Fibroblast of skin of abdomen (primary cell): ENCODE measurements at regions not wholly inside any gene's neighbourhood (a gene's known extent, or its start where the extent isn't known, plus 50 kb on each side); places are given as distances from the start of the nearest gene placed in this dataset.
"Not testable (repeated sequence)": the region's sequence is repeated elsewhere in the genome, so short reads cannot be mapped to it uniquely, and the experiment has no call there.

Experiments
- DNase-seq: peaks from one replicate; pipeline ENCODE4 v3.0.0-alpha.2; 2013

DNA sequence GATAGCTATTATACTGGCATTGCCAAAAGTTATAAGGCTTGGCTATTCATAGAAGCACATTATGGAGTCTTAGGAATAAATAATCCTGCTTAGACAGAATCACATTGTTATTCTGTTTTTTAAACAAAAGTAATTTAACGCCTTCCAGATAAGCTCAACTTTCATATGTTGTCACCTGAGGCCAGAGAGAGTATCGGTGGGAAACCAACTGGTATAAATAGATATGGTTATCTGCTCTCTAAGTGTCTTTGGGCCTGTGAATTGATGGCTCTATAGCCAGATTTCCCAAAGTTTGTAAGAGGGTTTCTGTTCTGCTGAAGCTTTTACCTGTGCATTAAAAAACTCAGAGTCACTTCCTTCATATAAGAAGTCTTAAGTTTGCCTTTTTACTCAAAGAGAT, 1449.4 kb downstream of the CDH11 start:
- DNase-seq: no peak

DNA sequence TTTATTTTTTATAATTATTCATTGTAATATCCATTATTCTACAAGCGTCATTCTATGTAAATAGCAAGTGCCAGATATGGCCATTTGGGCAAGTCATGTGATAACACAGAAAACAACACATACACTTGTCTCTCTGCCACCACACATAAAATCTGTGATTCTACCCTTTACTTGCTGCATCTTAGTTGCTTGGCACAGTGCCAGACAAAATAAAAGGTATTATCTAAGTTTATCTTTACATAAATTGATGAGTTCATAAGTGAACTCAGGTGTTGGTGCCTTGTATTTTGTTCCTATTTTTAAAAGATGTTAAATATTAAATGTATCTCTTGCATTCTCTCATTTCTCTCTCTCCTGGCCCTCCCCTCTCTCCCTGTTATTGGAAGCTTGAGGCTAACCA, 1458.7 kb downstream of the CDH11 start:
- DNase-seq: no peak

- DNase-seq: no peak
Observed at GRCh38 chr16:63655846-63656245, 1466.0 kb downstream of the CDH11 start.

DNA sequence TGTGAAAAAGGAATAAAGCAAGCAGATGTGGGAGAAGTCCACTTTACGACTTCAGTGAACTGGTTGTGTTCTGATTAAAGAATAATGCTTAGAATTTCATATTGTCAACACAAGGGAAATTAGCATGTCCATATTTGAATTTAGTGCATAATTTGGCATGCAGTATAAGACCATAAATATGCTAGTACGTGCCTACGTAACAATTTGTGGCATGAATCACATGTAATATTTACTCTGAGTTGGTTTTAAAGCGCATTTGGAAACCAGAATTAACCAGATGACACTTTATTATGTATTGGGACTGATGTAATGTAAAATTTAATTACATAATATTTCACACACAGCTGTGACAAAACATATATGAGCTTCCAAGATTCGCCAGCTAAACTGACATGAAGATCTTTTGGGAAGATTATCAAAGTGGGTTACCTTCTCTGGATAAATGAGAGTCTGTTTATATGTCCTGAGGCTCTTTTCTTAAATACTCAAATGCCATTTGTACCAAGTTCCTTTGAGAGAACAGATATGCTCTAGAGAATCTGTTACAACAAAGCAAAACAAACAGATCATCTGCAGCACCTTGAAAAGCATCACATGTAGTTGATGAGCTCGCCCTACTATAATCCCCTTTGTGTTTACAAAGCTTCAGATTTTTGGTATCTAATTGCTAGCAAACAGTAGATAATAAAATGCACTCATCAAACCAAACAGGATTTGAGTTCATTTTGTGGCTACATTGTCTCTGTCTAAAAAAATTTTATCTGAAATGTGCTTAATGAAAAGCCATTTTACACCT, 1468.6 kb downstream of the CDH11 start:
- DNase-seq: peak; percentile 55

DNA sequence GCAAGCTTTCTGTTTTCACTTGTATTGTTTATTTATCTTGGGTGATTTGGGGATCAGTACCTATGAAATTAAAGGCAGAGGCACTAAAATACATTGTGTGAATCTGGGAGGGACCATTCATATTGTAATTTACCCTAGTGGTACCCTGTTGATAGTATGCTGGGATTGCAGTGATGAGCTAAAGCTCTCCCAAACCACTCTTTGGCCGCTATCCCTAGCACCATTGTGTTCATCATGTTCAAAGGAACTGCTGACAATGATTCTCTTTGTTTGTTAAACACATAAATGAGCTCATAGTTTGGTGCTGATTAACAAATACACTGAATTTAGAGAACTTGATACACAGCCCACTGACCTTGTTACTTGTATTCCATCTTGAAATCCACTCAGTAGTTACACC, 1469.8 kb downstream of the CDH11 start:
- DNase-seq: no peak

GRCh38 chr16:63650550-63650949, 1471.3 kb downstream of the CDH11 start:
- no peak for DNase-seq

DNA sequence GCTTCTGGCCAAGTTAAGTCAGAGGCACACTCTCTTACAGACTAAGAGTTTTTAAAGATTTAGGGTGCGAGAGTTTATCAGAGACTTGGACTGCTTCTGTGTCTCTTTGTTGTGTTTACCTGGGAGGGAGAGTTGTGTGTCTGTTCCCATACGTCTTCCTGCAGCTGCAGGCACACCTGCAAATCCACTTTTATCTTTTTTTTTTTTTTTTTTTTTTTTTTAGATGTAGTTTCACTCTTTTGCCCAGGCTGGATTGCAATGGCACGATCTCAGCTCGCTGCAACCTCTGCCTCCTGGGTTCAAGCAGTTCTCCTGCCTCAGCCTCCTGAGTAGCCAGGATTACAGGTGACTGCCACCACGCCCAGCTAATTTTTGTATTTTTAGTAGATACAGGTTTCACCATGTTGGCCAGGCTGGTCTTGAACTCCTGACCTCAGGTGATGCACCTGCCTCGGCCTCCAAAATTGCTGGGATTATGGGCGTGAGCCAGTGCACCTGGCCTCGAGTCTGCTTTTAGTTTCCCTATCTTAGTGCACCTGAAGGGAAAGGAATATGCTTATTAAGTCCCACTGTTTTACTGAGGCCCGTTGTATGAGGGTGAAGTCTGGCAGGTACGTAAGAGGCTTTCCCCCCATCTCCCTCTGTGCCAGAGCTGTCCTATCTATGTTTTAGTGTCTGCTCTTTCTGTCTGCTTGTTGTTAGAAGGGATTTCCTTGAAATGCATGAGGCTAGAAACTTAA, 1488.0 kb downstream of the CDH11 start:
- not testable (repeated sequence) for DNase-seq

GRCh38 chr16:63629272-63629671, 1492.6 kb downstream of the CDH11 start:
- DNase-seq: no peak

GRCh38 chr16:63628812-63629211, 1493.1 kb downstream of the CDH11 start:
- DNase-seq: no peak

DNA sequence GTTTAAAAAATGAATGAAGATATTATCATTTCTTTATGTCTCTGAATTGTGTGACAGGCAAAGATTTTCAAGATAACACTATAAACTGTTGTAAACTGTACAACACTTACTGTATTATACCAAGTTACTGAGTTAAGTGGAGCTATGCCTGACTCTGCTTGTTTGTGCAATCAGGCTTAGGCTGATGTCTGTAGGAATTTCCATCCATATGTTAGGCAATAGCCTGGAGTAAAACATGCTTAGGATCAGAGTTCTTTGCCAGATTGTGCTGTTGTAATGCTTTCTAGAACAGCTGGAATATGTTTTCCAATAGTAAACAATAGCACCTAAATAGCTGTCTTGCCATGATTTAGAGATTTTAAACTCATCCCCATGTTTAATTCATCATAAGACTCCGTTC, 1496.7 kb downstream of the CDH11 start:
- peak; percentile 2 for DNase-seq

GRCh38 chr16:63623551-63624039, 1498.3 kb downstream of the CDH11 start:
- no peak for DNase-seq

GRCh38 chr16:63618896-63619485, 1502.9 kb downstream of the CDH11 start:
- DNase-seq: no peak

DNA sequence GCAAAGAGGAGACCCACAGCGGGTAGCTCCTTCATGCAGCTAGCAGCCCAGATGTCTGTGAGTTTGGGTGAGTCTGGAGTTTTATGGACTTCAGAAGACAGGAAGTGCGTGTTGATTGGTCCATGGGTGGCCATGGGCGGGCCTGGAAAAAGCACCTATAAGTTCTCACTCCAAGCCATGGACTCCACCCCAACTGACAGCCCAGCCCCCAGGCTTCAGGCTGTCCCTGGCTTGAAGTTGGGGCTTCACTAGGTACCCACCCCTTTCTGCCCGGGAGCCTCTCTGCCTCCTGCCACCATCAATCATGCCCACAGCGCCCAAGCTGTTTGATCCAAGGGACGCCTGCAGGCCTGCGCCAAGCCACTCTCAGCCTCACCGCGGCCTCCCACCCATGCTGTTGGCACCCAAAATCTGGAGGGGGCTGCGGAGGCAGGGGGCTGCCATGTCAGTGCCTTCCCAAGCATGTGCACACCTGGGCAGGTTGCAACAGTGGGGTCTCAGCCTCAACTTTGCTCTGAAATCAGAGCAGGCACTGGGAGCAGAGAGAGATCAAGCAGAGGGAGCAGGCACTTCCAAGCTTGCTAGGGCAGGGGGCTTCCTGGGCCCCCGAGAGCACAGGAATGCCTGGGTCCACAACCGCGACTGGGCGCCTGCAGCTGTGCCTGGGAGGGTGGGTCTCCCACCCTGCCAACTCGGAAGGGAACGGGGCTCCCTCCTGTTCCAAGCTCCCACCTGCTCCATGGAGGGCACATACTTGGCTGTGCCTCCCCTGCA, 1503.7 kb downstream of the CDH11 start:
- DNase-seq: peak; percentile 28

- DNase-seq: no peak
Observed at GRCh38 chr16:63617047-63617989, 1504.5 kb downstream of the CDH11 start.

- DNase-seq: no peak
Observed at GRCh38 chr16:63614429-63614828, 1507.4 kb downstream of the CDH11 start.

DNA sequence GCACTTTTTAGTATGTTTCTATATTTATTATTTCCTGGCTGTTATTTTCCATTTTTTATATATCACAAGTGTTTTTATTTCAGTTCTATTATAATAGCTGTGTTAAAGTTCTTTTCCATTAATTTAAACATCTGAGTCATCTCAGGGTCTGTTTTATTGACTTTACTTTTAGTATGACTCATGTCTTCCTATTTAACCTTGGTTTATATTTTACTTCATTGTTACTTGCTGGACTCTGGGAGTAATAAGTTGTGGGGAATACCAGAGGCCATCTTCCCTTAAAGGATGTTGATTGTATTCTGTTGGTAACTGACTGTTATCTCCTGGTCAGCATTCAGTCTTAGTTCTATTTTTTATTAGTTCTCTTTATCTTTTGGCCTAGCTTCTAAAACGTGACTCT, 1508.2 kb downstream of the CDH11 start:
- DNase-seq: peak; percentile 46

- no peak for DNase-seq
Observed at GRCh38 chr16:63612462-63613227, 1509.2 kb downstream of the CDH11 start.

DNA sequence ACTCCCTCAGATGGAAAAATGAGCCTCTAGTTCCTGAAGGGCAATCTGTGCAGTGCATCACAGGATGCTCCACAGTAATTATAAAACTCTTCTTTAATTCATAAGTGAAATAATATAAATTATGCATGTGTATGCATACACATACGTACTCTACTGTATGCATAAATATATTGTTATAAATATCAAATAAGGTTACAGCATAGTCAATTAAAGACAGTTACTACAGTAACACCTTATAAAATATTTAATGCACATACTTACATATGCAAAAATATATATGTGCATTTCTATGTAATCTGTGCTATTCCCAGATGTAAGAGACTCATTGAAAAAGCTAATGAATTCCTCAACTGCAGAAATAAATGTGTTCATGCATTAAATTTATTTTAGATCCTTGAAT, 1515.1 kb downstream of the CDH11 start:
- DNase-seq: no peak

DNA sequence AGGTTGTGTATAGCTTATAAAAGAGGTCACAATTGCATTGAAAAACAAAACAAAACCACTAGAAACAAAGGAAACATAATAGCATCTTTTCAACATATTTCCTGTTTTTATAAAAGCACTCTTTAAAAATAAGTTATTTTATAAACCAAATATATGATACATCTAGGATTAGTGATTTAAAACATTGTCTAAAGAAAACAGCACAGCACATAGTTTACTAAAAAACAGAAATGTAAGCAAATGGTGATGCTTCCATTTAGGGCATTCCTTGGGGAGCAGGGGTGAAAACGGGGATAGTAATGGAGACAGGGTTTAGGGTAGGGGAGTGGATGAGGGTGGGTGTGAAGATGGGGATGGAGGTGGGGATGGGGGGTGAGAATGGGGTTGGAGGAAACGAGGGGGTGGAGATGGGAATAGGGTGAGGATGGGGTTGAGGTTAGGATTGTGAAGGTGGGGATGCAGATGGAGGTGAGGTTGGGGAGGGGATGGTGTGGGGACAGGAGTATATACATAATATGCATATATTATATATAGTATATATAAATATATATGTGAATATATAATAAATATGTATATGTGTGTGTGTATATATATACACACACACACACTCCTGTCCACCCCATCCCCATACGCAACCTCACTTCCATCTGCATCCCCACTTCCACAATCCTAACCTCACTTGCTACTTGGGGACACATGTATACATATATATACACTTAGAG, 1519.5 kb downstream of the CDH11 start:
- DNase-seq: no peak

GRCh38 chr16:63596716-63597115, 1525.1 kb downstream of the CDH11 start:
- no peak for DNase-seq
